ENCODE measurements at regions not wholly inside any gene's neighbourhood (a gene's known extent, or its start where the extent isn't known, plus 50 kb on each side); places are given as distances from the start of the nearest gene placed in this dataset.

DNA sequence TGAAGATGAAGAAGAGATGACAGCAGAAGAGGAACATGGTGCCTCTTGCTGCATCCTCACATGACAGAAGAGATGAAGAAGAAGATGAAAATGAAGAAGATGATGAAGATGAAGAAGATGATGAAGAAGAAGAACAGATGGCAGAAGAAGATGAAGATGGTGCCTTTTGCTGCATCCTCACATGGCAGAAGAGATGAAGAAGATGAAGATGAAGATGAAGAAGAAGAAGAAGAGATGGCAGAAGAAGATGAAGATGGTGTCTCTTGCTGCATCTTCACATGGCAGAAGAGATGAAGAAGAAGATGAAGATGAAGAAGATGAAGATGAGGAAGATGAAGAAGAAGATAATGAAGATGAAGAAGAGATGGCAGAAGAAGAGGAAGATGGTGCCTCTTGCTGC lies 63.7 kb upstream of the HPF1 start:
- TF ChIP-seq TAF1 (IDR thresholded peaks at IDR 0.05; ENCODE audit: low read depth), result no peak
- TF ChIP-seq FOXM1 (IDR thresholded peaks at IDR 0.05; ENCODE audit: borderline replicate concordance, low read depth), result no peak
- TF ChIP-seq, protein P1, sequence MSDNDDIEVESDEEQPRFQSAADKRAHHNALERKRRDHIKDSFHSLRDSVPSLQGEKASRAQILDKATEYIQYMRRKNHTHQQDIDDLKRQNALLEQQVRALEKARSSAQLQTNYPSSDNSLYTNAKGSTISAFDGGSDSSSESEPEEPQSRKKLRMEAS (IDR thresholded peaks at IDR 0.05), result no peak
- no peak for TF ChIP-seq YY1 (IDR thresholded peaks at IDR 0.05; ENCODE audit: low read depth)
- TF ChIP-seq TCF12 (IDR thresholded peaks at IDR 0.05; ENCODE audit: low read depth), result no peak
- TF ChIP-seq RAD21 (IDR thresholded peaks at IDR 0.05; ENCODE audit: low read depth), result no peak
- TF ChIP-seq USF1 (IDR thresholded peaks at IDR 0.05), result no peak
- no peak for TF ChIP-seq TEAD4 (IDR thresholded peaks at IDR 0.05)
- TF ChIP-seq CEBPB (IDR thresholded peaks at IDR 0.05), result no peak
- TF ChIP-seq EGR1 (IDR thresholded peaks at IDR 0.05), result no peak
- TF ChIP-seq EP300 (IDR thresholded peaks at IDR 0.05; ENCODE audit: borderline replicate concordance), result no peak
- no peak for TF ChIP-seq ZBTB7A (IDR thresholded peaks at IDR 0.05; ENCODE audit: low read depth)
- TF ChIP-seq, protein P2, sequence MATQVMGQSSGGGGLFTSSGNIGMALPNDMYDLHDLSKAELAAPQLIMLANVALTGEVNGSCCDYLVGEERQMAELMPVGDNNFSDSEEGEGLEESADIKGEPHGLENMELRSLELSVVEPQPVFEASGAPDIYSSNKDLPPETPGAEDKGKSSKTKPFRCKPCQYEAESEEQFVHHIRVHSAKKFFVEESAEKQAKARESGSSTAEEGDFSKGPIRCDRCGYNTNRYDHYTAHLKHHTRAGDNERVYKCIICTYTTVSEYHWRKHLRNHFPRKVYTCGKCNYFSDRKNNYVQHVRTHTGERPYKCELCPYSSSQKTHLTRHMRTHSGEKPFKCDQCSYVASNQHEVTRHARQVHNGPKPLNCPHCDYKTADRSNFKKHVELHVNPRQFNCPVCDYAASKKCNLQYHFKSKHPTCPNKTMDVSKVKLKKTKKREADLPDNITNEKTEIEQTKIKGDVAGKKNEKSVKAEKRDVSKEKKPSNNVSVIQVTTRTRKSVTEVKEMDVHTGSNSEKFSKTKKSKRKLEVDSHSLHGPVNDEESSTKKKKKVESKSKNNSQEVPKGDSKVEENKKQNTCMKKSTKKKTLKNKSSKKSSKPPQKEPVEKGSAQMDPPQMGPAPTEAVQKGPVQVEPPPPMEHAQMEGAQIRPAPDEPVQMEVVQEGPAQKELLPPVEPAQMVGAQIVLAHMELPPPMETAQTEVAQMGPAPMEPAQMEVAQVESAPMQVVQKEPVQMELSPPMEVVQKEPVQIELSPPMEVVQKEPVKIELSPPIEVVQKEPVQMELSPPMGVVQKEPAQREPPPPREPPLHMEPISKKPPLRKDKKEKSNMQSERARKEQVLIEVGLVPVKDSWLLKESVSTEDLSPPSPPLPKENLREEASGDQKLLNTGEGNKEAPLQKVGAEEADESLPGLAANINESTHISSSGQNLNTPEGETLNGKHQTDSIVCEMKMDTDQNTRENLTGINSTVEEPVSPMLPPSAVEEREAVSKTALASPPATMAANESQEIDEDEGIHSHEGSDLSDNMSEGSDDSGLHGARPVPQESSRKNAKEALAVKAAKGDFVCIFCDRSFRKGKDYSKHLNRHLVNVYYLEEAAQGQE (IDR thresholded peaks at IDR 0.05; ENCODE audit: low read depth), result no peak
- no peak for TF ChIP-seq CREB1 (IDR thresholded peaks at IDR 0.05; ENCODE audit: low read depth)
- TF ChIP-seq NFIC (IDR thresholded peaks at IDR 0.05), result no peak

DNA sequence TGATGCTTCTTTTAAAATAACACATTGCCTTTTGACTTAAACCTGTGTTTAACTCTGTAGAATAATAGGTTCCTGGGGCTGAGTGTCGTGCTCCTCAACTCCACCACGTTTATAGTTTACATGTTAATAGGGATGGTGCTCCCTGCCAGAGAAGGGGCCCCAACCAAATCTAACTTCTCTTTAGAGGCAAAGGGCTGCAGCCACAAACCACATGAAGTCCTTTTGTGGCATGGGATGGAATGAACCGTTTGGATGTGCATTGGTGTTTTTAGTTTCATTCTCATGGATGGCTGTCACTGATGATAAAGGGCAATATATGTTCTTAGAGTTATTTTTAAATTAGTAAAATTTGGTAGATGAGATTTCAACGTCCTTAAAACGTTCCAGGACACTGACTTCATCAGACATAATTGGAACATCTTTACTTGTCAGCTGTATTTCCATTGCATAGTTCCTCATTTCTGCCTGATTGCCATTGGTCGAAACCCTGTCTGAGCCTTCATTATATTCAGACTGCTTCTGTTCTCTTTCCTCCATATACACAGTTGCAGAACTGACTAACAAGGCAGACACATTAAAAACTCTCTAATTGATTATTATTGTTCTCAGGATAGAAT lies 60.4 kb upstream of the HPF1 start:
- TF ChIP-seq EP300 (IDR thresholded peaks at IDR 0.05; ENCODE audit: borderline replicate concordance), result no peak
- no peak for TF ChIP-seq CREB1 (IDR thresholded peaks at IDR 0.05; ENCODE audit: low read depth)

DNA sequence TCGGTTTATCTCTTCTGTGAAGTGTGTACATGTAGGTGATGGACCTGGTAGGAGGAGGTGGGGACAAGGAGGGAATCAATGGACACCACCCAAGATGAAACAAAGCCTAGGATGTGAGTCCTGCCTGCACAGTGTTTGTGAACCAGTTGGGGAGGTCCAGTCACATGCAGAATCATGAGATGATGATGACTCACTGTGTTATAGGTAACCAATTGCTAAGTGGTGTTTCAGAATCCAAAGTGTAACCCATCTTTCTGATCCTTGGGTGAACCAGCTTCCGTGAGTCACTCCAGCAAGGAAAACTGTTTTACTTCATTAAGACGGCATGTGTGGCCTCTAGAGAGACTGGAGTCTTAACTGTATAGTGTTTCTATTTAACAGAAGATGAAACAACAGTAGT lies 57.9 kb upstream of the HPF1 start:
- TF ChIP-seq EGR1 (IDR thresholded peaks at IDR 0.05) (no peak), CREB1 (IDR thresholded peaks at IDR 0.05; ENCODE audit: low read depth) (no peak), YY1 (IDR thresholded peaks at IDR 0.05; ENCODE audit: low read depth) (no peak), FOXM1 (IDR thresholded peaks at IDR 0.05; ENCODE audit: borderline replicate concordance, low read depth) (no peak), TCF12 (IDR thresholded peaks at IDR 0.05; ENCODE audit: low read depth) (no peak), TAF1 (IDR thresholded peaks at IDR 0.05; ENCODE audit: low read depth) (no peak), TEAD4 (IDR thresholded peaks at IDR 0.05) (no peak), USF1 (IDR thresholded peaks at IDR 0.05) (no peak), NFIC (IDR thresholded peaks at IDR 0.05) (no peak), CEBPB (IDR thresholded peaks at IDR 0.05) (no peak), RAD21 (IDR thresholded peaks at IDR 0.05; ENCODE audit: low read depth) (no peak), EP300 (IDR thresholded peaks at IDR 0.05; ENCODE audit: borderline replicate concordance) (no peak), ZBTB7A (IDR thresholded peaks at IDR 0.05; ENCODE audit: low read depth) (no peak)
- TF ChIP-seq, protein P1 (IDR thresholded peaks at IDR 0.05), result no peak
- TF ChIP-seq, protein P2 (IDR thresholded peaks at IDR 0.05; ENCODE audit: low read depth), result no peak

DNA sequence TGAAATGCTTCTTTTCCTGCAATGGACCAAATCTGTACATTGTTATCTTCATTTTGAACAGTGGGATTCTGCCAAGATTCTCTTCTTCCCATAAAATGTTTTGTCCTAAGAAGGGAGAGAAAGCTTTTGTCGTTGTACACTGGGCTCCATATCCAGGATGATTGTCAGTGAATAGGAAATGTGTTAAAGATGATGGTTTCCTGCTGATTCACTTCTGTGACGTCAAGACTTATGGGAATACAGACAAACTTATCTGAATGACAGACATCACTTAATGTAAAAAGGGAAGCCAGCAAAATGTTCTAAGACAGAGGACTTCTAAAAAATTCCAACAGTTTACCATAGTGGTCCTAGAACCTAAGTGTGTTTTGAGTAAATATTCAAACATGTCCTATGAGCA lies 53.7 kb upstream of the HPF1 start:
- TF ChIP-seq, protein P2 (IDR thresholded peaks at IDR 0.05; ENCODE audit: low read depth), result no peak
- no peak for TF ChIP-seq TAF1 (IDR thresholded peaks at IDR 0.05; ENCODE audit: low read depth)
- TF ChIP-seq CEBPB (IDR thresholded peaks at IDR 0.05), result no peak
- no peak for TF ChIP-seq ZBTB7A (IDR thresholded peaks at IDR 0.05; ENCODE audit: low read depth)
- TF ChIP-seq RAD21 (IDR thresholded peaks at IDR 0.05; ENCODE audit: low read depth), result no peak
- TF ChIP-seq FOXM1 (IDR thresholded peaks at IDR 0.05; ENCODE audit: borderline replicate concordance, low read depth), result no peak
- no peak for TF ChIP-seq USF1 (IDR thresholded peaks at IDR 0.05)
- no peak for TF ChIP-seq EGR1 (IDR thresholded peaks at IDR 0.05)
